ENCODE measurements at regions not wholly inside any gene's neighbourhood (a gene's known extent, or its start where the extent isn't known, plus 50 kb on each side); places are given as distances from the start of the nearest gene placed in this dataset.

- no peak for TF ChIP-seq POLR2A (IDR thresholded peaks at IDR 0.05; ENCODE audit: low read length)
- TF ChIP-seq GATA1 (IDR thresholded peaks at IDR 0.05; ENCODE audit: low read depth, low read length): no peak
These were observed 79.0 kb downstream of the ADRA2C start for GRCh38 chr4:3845094-3845743.

Measured in erythroblast (primary cell).